ENCODE measurements at regions not wholly inside any gene's neighbourhood (a gene's known extent, or its start where the extent isn't known, plus 50 kb on each side); places are given as distances from the start of the nearest gene placed in this dataset.
"Not testable (repeated sequence)": the region's sequence is repeated elsewhere in the genome, so short reads cannot be mapped to it uniquely, and the experiment has no call there.

- no peak overlapping the region for H3K4me3 Mint-ChIP-seq
- ATAC-seq (no peak), DNase-seq (no peak)
- H3K9me3 Mint-ChIP-seq: peaks cover 7 to 8% of the 10 kb centered on the region in 2 donors
- H3K4me1 Mint-ChIP-seq: no peaks in the 10 kb centered on the region
- H3K27me3 Mint-ChIP-seq: no peaks in the 10 kb centered on the region
- H3K27ac Mint-ChIP-seq: no peak overlapping the region
Observed at GRCh38 chr4:158371158-158371557, 150.5 kb upstream of the RXFP1 start.

DNA sequence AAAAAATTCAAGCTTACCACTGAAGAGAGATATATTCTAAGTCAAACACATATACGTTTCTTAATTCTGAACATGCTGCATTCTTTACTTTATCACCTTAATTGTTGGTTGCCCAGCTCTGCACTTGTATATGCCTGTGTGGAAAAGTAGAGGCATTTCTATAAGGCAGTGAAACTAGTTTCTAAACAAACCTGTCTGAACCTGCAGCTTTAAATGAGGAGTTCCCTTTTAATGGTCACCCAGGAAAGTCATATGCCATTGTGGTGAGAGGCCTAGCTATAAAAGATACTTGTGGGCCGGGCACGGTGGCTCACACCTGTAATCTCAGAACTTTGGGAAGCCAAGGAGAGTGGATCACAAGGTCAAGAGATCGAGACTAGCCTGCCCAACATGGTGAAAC, 147.4 kb upstream of the RXFP1 start:
- Mint-ChIP-seq H3K4me3 (no peak overlapping the region), H3K27me3 (no peaks in the 10 kb centered on the region), H3K27ac (no peak overlapping the region), H3K4me1 (no peaks in the 10 kb centered on the region), H3K9me3 (no peaks in the 10 kb centered on the region)
- no peak for DNase-seq
- no peak for ATAC-seq

DNA sequence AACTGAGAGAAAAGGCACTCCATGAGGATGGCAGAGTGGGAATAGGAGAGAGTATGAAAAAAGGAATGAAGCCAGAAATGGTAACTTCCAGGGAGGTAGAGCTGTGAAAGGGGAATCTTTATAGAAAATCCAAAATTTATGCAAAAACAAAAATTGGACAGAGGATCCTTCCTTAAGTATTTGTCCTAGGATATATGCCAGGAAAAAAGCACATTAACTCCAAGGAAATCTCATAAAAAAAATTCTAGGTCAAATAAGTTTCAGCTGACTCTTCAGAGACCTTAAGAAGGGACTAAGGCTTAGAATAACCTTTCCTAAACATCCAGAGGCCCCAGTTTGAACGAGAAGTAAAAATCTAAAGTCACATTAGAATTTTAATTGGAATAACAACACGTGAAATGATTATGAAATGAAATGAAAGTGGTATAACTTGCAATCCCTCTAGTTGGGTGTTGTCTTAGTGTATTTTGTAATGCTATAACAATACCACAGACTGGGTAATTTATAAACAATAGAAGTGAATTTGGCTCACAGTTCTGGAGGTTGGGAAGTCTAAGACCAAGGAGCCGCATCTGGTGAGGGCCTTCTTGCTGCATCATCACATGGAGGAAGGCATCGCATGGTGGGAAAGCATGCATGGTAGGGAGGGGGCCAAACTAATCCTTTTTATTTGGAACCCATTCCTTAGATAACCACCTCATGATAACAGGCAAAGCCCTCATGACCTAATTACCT, 145.4 kb upstream of the RXFP1 start:
- no peak for DNase-seq

GRCh38 chr4:158384414-158384813, 137.3 kb upstream of the RXFP1 start:
- Mint-ChIP-seq H3K27me3 (no peaks in the 10 kb centered on the region), H3K27ac (no peak overlapping the region), H3K4me1 (no peaks in the 10 kb centered on the region), H3K9me3 (no peaks in the 10 kb centered on the region), H3K4me3 (no peak overlapping the region)
- DNase-seq: no peak
- ATAC-seq: no peak

More for the DNA sequence above, 145.4 kb upstream of the RXFP1 start:
- no peak for ATAC-seq
- Mint-ChIP-seq H3K4me1 (no peaks in the 10 kb centered on the region), H3K9me3 (no peaks in the 10 kb centered on the region), H3K4me3 (no peak overlapping the region), H3K27ac (no peak overlapping the region), H3K27me3 (no peaks in the 10 kb centered on the region)

DNA sequence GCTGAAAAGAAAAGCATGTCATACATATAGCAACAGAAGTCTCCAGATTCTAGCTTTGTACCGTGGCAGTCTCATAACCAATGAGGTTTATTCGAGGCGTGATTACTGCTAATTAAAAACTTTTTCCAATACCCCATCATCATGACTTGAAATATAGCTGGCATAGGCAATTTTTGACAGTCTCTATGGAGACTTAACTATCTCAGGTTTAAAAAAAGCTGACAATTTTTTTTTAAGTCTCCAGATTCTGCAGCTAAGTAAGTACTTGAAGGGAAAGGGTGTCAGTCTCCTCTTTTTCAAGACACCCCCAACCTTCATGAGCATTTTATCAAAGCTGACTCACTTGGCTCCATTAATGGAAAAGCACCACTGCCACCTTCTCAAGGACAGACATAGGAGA, 126.3 kb upstream of the RXFP1 start:
- DNase-seq (no peak), ATAC-seq (no peak)
- H3K9me3 Mint-ChIP-seq: no peaks in the 10 kb centered on the region
- no peak overlapping the region for H3K27ac Mint-ChIP-seq
- H3K4me3 Mint-ChIP-seq: no peak overlapping the region
- no peaks in the 10 kb centered on the region for H3K27me3 Mint-ChIP-seq
- no peaks in the 10 kb centered on the region for H3K4me1 Mint-ChIP-seq

GRCh38 chr4:158395889-158396288, 125.8 kb upstream of the RXFP1 start:
- Mint-ChIP-seq H3K27me3 (no peaks in the 10 kb centered on the region), H3K4me1 (no peaks in the 10 kb centered on the region), H3K27ac (no peak overlapping the region), H3K4me3 (no peak overlapping the region), H3K9me3 (no peaks in the 10 kb centered on the region)
- DNase-seq (no peak), ATAC-seq (no peak)

DNA sequence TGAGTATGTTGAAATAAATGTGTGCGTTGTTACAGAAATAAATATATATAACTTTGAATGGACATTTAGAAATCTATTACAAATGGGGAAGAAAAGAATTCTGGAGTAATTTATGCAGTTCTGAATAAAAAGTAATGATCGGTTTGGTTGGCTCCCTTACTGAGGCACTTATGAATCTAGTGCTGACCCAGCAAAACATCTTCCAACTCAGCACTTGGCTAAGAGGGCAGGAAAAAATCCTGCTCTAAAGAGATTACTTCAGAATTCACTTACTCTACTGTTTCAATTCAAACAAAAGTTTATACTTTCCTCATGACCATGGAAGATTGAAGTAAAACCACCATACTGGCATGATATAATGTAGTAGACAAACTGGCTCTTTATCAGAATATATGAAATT, 123.9 kb upstream of the RXFP1 start:
- H3K27me3 Mint-ChIP-seq: no peaks in the 10 kb centered on the region
- DNase-seq (no peak), ATAC-seq (no peak)
- H3K4me1 Mint-ChIP-seq: no peaks in the 10 kb centered on the region
- no peak overlapping the region for H3K4me3 Mint-ChIP-seq
- H3K27ac Mint-ChIP-seq: no peak overlapping the region
- H3K9me3 Mint-ChIP-seq: no peaks in the 10 kb centered on the region

DNA sequence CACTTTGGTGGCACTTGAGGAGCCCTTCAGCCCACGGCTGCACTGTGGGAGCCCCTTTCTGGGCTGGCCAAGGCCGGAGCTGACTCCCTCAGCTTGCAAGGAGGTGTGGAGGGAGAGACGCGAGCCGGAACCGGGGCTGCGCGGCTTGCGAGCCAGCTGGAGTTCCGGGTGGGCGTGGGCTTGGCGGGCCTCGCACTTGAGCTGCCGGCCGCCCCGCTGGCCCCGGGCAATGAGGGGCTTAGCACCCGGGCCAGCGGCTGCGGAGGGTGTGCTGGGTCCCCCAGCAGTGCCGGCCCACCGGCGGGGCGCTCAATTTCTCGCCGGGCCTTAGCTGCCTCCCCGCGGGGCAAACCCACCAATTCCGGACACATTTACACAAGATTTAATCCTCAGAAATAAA, 113.7 kb upstream of the RXFP1 start:
- not testable (repeated sequence) for DNase-seq, H3K4me1 Mint-ChIP-seq, H3K4me3 Mint-ChIP-seq, H3K9me3 Mint-ChIP-seq, H3K27ac Mint-ChIP-seq, ATAC-seq, H3K27me3 Mint-ChIP-seq

DNA sequence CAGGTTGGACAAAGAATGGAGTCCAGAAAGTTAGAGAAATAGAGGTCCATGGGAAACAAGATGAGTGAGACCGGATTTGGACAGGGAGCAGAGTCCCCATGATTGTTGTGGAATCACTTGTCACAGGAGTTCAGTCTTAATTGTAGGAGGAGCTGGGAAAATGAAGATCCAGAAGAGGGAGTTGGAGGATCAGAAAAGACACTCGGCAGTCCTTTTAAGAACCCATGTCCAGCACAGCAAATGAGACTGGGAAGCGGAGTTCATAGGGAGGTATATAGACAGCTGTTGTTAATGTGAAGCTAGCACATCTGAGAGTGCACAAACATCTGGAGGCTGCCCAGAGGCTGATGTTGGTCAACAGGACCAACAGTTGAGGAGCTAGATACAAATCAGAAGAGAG, 111.4 kb upstream of the RXFP1 start:
- DNase-seq: no peak
- no peak overlapping the region for H3K4me3 Mint-ChIP-seq
- H3K27ac Mint-ChIP-seq: no peak overlapping the region
- no peaks in the 10 kb centered on the region for H3K4me1 Mint-ChIP-seq
- no peaks in the 10 kb centered on the region for H3K9me3 Mint-ChIP-seq
- no peak for ATAC-seq
- H3K27me3 Mint-ChIP-seq: no peaks in the 10 kb centered on the region

DNA sequence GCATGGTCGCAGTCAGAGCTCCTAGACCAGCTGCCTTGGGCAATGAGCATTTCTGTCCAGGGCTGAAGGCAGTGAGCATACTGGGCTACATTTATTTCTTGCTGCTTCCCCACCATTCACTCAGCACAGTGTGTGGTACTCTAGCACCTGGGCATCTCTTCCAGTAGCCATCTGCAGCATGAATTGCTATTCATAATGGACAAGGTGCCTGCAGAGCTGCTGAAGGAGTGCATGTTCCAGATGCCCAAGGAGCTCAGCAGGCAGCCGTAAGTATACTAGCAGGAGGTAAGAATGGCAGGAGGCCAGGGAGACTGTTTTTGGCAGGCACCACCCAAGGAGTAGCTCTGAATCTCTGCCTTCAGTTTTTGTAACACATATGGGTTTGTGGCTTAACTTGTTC, 110.4 kb upstream of the RXFP1 start:
- H3K4me3 Mint-ChIP-seq: no peak overlapping the region
- H3K27me3 Mint-ChIP-seq: no peaks in the 10 kb centered on the region
- peaks cover 4 to 5% of the 10 kb centered on the region in 2 donors for H3K9me3 Mint-ChIP-seq
- ATAC-seq: peak; percentile 39
- H3K27ac Mint-ChIP-seq: no peak overlapping the region
- no peaks in the 10 kb centered on the region for H3K4me1 Mint-ChIP-seq
- no peak for DNase-seq

DNA sequence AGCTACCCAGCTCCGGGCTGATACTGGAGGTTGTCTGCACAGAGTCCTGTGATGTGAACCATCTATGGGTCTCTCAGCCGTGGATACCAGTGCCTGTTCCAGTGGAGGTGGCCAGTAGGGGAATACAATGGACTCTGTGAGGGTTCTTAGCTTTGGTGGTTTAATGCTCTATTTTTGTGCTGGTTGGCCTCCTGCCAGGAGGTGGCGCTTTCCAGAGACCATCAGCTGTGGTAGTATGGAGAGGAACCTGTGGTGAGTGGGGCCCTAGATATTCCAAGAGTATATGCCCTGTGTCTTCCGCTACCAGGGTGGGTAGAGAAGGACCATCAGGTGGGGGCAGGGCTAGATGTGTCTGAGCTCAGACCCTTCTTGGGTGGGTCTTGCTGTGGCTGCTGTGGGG, 103.0 kb upstream of the RXFP1 start:
- peaks cover 14% of the 10 kb centered on the region for H3K27me3 Mint-ChIP-seq
- ATAC-seq, DNase-seq, H3K4me3 Mint-ChIP-seq, H3K4me1 Mint-ChIP-seq, H3K27ac Mint-ChIP-seq, H3K9me3 Mint-ChIP-seq: not testable (repeated sequence)

DNA sequence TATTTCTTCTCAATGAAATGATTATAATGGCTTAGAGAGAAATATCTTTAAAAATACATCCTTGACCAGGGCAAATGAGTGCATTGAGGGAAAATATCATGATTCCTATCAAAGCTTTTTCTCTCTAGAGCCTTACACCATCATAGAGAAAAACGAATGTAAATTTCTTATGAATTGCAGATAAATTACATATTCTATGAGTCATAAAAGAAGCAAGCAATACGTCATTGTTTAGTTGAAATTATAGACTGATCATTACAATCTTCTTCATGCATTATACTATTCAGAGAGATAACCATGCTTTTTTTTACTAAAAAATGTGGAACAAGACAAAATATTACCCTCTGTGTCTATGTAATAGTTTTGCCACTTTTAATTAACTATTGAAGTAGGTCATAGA, 100.9 kb upstream of the RXFP1 start:
- no peak for DNase-seq
- H3K27me3 Mint-ChIP-seq: peaks cover 15% of the 10 kb centered on the region
- H3K4me1 Mint-ChIP-seq: no peaks in the 10 kb centered on the region
- no peak for ATAC-seq
- no peak overlapping the region for H3K27ac Mint-ChIP-seq
- no peak overlapping the region for H3K4me3 Mint-ChIP-seq
- peaks cover 7% of the 10 kb centered on the region in 2 donors for H3K9me3 Mint-ChIP-seq

- no peak overlapping the region for H3K27ac Mint-ChIP-seq
- H3K9me3 Mint-ChIP-seq: no peaks in the 10 kb centered on the region
- peaks cover 28% of the 10 kb centered on the region for H3K27me3 Mint-ChIP-seq
- DNase-seq: no peak
- no peak for ATAC-seq
- no peaks in the 10 kb centered on the region for H3K4me1 Mint-ChIP-seq
- H3K4me3 Mint-ChIP-seq: no peak overlapping the region
Observed at GRCh38 chr4:158422546-158422945, 99.1 kb upstream of the RXFP1 start.

DNA sequence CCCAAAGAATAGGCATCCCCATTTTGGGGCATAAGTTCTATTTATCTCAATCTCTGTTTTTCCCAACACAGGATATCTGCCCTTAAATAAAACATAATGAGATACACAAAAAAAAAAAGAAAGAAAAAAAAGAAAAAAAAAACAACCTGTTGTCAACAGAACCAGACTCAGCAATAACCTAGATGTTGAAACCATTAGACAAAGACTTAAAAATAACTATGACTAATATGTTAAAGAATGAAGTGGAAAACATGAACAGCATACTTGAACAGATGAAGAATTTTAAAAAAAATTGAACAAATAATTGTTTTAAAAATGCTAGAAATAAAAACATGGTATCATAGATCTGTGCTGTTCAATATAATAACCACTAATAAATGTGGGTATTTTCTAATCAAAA, 93.4 kb upstream of the RXFP1 start:
- H3K27me3 Mint-ChIP-seq: peaks cover 29% of the 10 kb centered on the region
- H3K4me1 Mint-ChIP-seq: no peaks in the 10 kb centered on the region
- DNase-seq (no peak), ATAC-seq (no peak)
- no peak overlapping the region for H3K4me3 Mint-ChIP-seq
- H3K9me3 Mint-ChIP-seq: peaks cover under 1 to 7% of the 10 kb centered on the region in 2 donors
- H3K27ac Mint-ChIP-seq: no peak overlapping the region

DNA sequence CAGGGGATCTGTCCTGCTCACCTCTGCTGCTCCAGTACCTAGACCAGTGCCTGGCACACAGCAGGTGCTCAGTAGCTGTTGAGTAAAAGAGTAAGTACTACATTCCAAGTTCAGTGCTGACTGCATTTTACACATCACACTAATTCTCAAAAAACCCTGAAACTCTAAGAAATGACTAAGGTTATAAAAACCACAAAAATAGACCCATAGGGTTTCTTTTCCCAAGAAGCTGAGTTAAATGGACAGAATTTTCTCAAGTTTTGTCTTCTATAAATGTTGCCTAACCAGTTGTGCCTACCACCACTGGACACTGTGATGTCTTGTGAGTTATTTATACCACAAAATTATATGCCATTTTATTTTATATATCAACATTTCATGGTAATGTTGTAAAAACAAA, 78.9 kb upstream of the RXFP1 start:
- Mint-ChIP-seq H3K27me3 (no peaks in the 10 kb centered on the region), H3K4me3 (no peak overlapping the region), H3K9me3 (no peaks in the 10 kb centered on the region), H3K27ac (no peak overlapping the region), H3K4me1 (no peaks in the 10 kb centered on the region)
- DNase-seq (no peak), ATAC-seq (no peak)

DNA sequence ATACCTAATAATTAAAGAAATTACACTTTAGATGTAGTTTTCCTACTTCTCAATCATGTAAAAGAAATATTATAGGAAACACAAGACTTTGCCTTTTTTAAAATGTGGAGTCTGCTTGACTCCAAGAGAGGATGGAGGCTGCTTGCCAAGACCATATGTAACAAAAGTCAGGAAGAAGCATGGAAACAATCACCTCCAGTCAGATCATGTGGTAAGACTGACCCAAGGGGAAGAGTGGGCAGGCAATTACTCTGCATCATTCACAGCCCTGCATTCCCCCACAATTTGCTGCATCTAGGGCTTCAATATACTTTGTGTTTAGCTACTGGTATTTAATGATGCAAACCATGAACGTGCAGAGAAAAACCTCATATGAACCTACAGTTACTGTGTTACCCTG, 78.0 kb upstream of the RXFP1 start:
- H3K4me1 Mint-ChIP-seq: no peaks in the 10 kb centered on the region
- DNase-seq: no peak
- no peak overlapping the region for H3K4me3 Mint-ChIP-seq
- no peaks in the 10 kb centered on the region for H3K27me3 Mint-ChIP-seq
- ATAC-seq: no peak
- no peaks in the 10 kb centered on the region for H3K9me3 Mint-ChIP-seq
- no peak overlapping the region for H3K27ac Mint-ChIP-seq

GRCh38 chr4:158444621-158445020, 77.1 kb upstream of the RXFP1 start:
- no peaks in the 10 kb centered on the region for H3K4me1 Mint-ChIP-seq

More at GRCh38 chr4:158444621-158445020, 77.1 kb upstream of the RXFP1 start:
- no peak overlapping the region for H3K27ac Mint-ChIP-seq
- H3K4me3 Mint-ChIP-seq: no peak overlapping the region
- no peaks in the 10 kb centered on the region for H3K9me3 Mint-ChIP-seq
- no peak for DNase-seq
- no peaks in the 10 kb centered on the region for H3K27me3 Mint-ChIP-seq
- no peak for ATAC-seq
